ENCODE measurements at regions not wholly inside any gene's neighbourhood (a gene's known extent, or its start where the extent isn't known, plus 50 kb on each side); places are given as distances from the start of the nearest gene placed in this dataset.

- Histone ChIP-seq H3K4me3 (ENCODE audit: low read depth in 1 of 2, low read length in 2 of 2) (no peak overlapping the region), H3K4me1 (ENCODE audit: control insufficient read depth in 2 of 2, insufficient read depth in 2 of 2, low read length in 1 of 2) (no peaks in the 10 kb centered on the region), H3K27ac (ENCODE audit: low read depth in 2 of 2, low read length in 1 of 2) (no peak overlapping the region), H3K27me3 (ENCODE audit: control insufficient read depth in 1 of 2, insufficient read depth in 2 of 2, low read length in 2 of 2) (no peaks in the 10 kb centered on the region), H3K36me3 (ENCODE audit: control insufficient read depth in 2 of 2, insufficient read depth in 2 of 2, low read length in 1 of 2) (no peaks in the 10 kb centered on the region), H3K9me3 (ENCODE audit: control insufficient read depth in 2 of 2, insufficient read depth in 1 of 2, low read depth in 1 of 2, low read length in 1 of 2) (no peaks in the 10 kb centered on the region)
- 93 to 96% methylated on average over 6 of the region's 6 CpGs for WGBS, 2 donors
Measured at GRCh38 chr5:40165106-40165788, 514.5 kb upstream of the PTGER4 start.

- H3K9me3 ChIP-seq (ENCODE audit: control insufficient read depth in 2 of 2, insufficient read depth in 1 of 2, low read depth in 1 of 2, low read length in 1 of 2) = no peaks in the 10 kb centered on the region
- no peak overlapping the region for H3K27ac ChIP-seq (ENCODE audit: low read depth in 2 of 2, low read length in 1 of 2)
- WGBS, 2 donors = 90 to 93% methylated on average over 7 of the region's 7 CpGs
- H3K4me1 ChIP-seq (ENCODE audit: control insufficient read depth in 2 of 2, insufficient read depth in 2 of 2, low read length in 1 of 2) = no peaks in the 10 kb centered on the region
- H3K27me3 ChIP-seq (ENCODE audit: control insufficient read depth in 1 of 2, insufficient read depth in 2 of 2, low read length in 2 of 2) = no peaks in the 10 kb centered on the region
- no peak overlapping the region for H3K4me3 ChIP-seq (ENCODE audit: low read depth in 1 of 2, low read length in 2 of 2)
- no peaks in the 10 kb centered on the region for H3K36me3 ChIP-seq (ENCODE audit: control insufficient read depth in 2 of 2, insufficient read depth in 2 of 2, low read length in 1 of 2)
Measured at GRCh38 chr5:40160435-40160834, 519.3 kb upstream of the PTGER4 start.

GRCh38 chr5:40154194-40154593 lies 525.5 kb upstream of the PTGER4 start:
- 72 to 80% methylated on average over 1 of the region's 1 CpG for WGBS, 2 donors
- Histone ChIP-seq H3K4me1 (ENCODE audit: control insufficient read depth in 2 of 2, insufficient read depth in 2 of 2, low read length in 1 of 2) (no peaks in the 10 kb centered on the region), H3K27ac (ENCODE audit: low read depth in 2 of 2, low read length in 1 of 2) (no peak overlapping the region), H3K36me3 (ENCODE audit: control insufficient read depth in 2 of 2, insufficient read depth in 2 of 2, low read length in 1 of 2) (no peaks in the 10 kb centered on the region), H3K9me3 (ENCODE audit: control insufficient read depth in 2 of 2, insufficient read depth in 1 of 2, low read depth in 1 of 2, low read length in 1 of 2) (no peaks in the 10 kb centered on the region), H3K4me3 (ENCODE audit: low read depth in 1 of 2, low read length in 2 of 2) (no peak overlapping the region), H3K27me3 (ENCODE audit: control insufficient read depth in 1 of 2, insufficient read depth in 2 of 2, low read length in 2 of 2) (no peaks in the 10 kb centered on the region)

GRCh38 chr5:40150896-40151295 lies 528.8 kb upstream of the PTGER4 start:
- Histone ChIP-seq H3K4me1 (ENCODE audit: control insufficient read depth in 2 of 2, insufficient read depth in 2 of 2, low read length in 1 of 2) (no peaks in the 10 kb centered on the region), H3K4me3 (ENCODE audit: low read depth in 1 of 2, low read length in 2 of 2) (no peak overlapping the region), H3K9me3 (ENCODE audit: control insufficient read depth in 2 of 2, insufficient read depth in 1 of 2, low read depth in 1 of 2, low read length in 1 of 2) (no peaks in the 10 kb centered on the region), H3K27ac (ENCODE audit: low read depth in 2 of 2, low read length in 1 of 2) (no peak overlapping the region), H3K36me3 (ENCODE audit: control insufficient read depth in 2 of 2, insufficient read depth in 2 of 2, low read length in 1 of 2) (no peaks in the 10 kb centered on the region), H3K27me3 (ENCODE audit: control insufficient read depth in 1 of 2, insufficient read depth in 2 of 2, low read length in 2 of 2) (no peaks in the 10 kb centered on the region)
- 25 to 27% methylated on average over 1 of the region's 1 CpG for WGBS, 2 donors

GRCh38 chr5:40141896-40142295 lies 537.8 kb upstream of the PTGER4 start:
- H3K27me3 ChIP-seq (ENCODE audit: control insufficient read depth in 1 of 2, insufficient read depth in 2 of 2, low read length in 2 of 2) = no peaks in the 10 kb centered on the region
- no peaks in the 10 kb centered on the region for H3K9me3 ChIP-seq (ENCODE audit: control insufficient read depth in 2 of 2, insufficient read depth in 1 of 2, low read depth in 1 of 2, low read length in 1 of 2)
- no peak overlapping the region for H3K27ac ChIP-seq (ENCODE audit: low read depth in 2 of 2, low read length in 1 of 2)
- H3K4me3 ChIP-seq (ENCODE audit: low read depth in 1 of 2, low read length in 2 of 2) = no peak overlapping the region
- H3K36me3 ChIP-seq (ENCODE audit: control insufficient read depth in 2 of 2, insufficient read depth in 2 of 2, low read length in 1 of 2) = no peaks in the 10 kb centered on the region
- no peaks in the 10 kb centered on the region for H3K4me1 ChIP-seq (ENCODE audit: control insufficient read depth in 2 of 2, insufficient read depth in 2 of 2, low read length in 1 of 2)

GRCh38 chr5:40141418-40141817 lies 538.3 kb upstream of the PTGER4 start:
- Histone ChIP-seq H3K27me3 (ENCODE audit: control insufficient read depth in 1 of 2, insufficient read depth in 2 of 2, low read length in 2 of 2) (no peaks in the 10 kb centered on the region), H3K27ac (ENCODE audit: low read depth in 2 of 2, low read length in 1 of 2) (no peak overlapping the region), H3K9me3 (ENCODE audit: control insufficient read depth in 2 of 2, insufficient read depth in 1 of 2, low read depth in 1 of 2, low read length in 1 of 2) (no peaks in the 10 kb centered on the region), H3K4me1 (ENCODE audit: control insufficient read depth in 2 of 2, insufficient read depth in 2 of 2, low read length in 1 of 2) (no peaks in the 10 kb centered on the region), H3K4me3 (ENCODE audit: low read depth in 1 of 2, low read length in 2 of 2) (no peak overlapping the region), H3K36me3 (ENCODE audit: control insufficient read depth in 2 of 2, insufficient read depth in 2 of 2, low read length in 1 of 2) (no peaks in the 10 kb centered on the region)
- 67 to 85% methylated on average over 3 of the region's 3 CpGs for WGBS, 2 donors

GRCh38 chr5:40137223-40137622 lies 542.5 kb upstream of the PTGER4 start:
- Histone ChIP-seq H3K36me3 (ENCODE audit: control insufficient read depth in 2 of 2, insufficient read depth in 2 of 2, low read length in 1 of 2) (no peaks in the 10 kb centered on the region), H3K9me3 (ENCODE audit: control insufficient read depth in 2 of 2, insufficient read depth in 1 of 2, low read depth in 1 of 2, low read length in 1 of 2) (no peaks in the 10 kb centered on the region), H3K4me3 (ENCODE audit: low read depth in 1 of 2, low read length in 2 of 2) (no peak overlapping the region), H3K27me3 (ENCODE audit: control insufficient read depth in 1 of 2, insufficient read depth in 2 of 2, low read length in 2 of 2) (no peaks in the 10 kb centered on the region), H3K4me1 (ENCODE audit: control insufficient read depth in 2 of 2, insufficient read depth in 2 of 2, low read length in 1 of 2) (no peaks in the 10 kb centered on the region), H3K27ac (ENCODE audit: low read depth in 2 of 2, low read length in 1 of 2) (no peak overlapping the region)
- 82 to 87% methylated on average over 1 of the region's 1 CpG for WGBS, 2 donors

GRCh38 chr5:40134883-40135520 lies 544.7 kb upstream of the PTGER4 start:
- 71 to 80% methylated on average over 3 of the region's 3 CpGs for WGBS, 2 donors
- no peaks in the 10 kb centered on the region for H3K9me3 ChIP-seq (ENCODE audit: control insufficient read depth in 2 of 2, insufficient read depth in 1 of 2, low read depth in 1 of 2, low read length in 1 of 2)
- no peak overlapping the region for H3K27ac ChIP-seq (ENCODE audit: low read depth in 2 of 2, low read length in 1 of 2)
- no peaks in the 10 kb centered on the region for H3K4me1 ChIP-seq (ENCODE audit: control insufficient read depth in 2 of 2, insufficient read depth in 2 of 2, low read length in 1 of 2)
- no peaks in the 10 kb centered on the region for H3K36me3 ChIP-seq (ENCODE audit: control insufficient read depth in 2 of 2, insufficient read depth in 2 of 2, low read length in 1 of 2)
- H3K27me3 ChIP-seq (ENCODE audit: control insufficient read depth in 1 of 2, insufficient read depth in 2 of 2, low read length in 2 of 2) = no peaks in the 10 kb centered on the region
- no peak overlapping the region for H3K4me3 ChIP-seq (ENCODE audit: low read depth in 1 of 2, low read length in 2 of 2)

- 62 to 74% methylated on average over 2 of the region's 2 CpGs for WGBS, 2 donors
- Histone ChIP-seq H3K27ac (ENCODE audit: low read depth in 2 of 2, low read length in 1 of 2) (no peak overlapping the region), H3K9me3 (ENCODE audit: control insufficient read depth in 2 of 2, insufficient read depth in 1 of 2, low read depth in 1 of 2, low read length in 1 of 2) (peaks cover 3 to 7% of the 10 kb centered on the region in 2 donors), H3K4me3 (ENCODE audit: low read depth in 1 of 2, low read length in 2 of 2) (no peak overlapping the region), H3K36me3 (ENCODE audit: control insufficient read depth in 2 of 2, insufficient read depth in 2 of 2, low read length in 1 of 2) (no peaks in the 10 kb centered on the region), H3K27me3 (ENCODE audit: control insufficient read depth in 1 of 2, insufficient read depth in 2 of 2, low read length in 2 of 2) (no peaks in the 10 kb centered on the region), H3K4me1 (ENCODE audit: control insufficient read depth in 2 of 2, insufficient read depth in 2 of 2, low read length in 1 of 2) (no peaks in the 10 kb centered on the region)
Measured at GRCh38 chr5:40124367-40124766, 555.3 kb upstream of the PTGER4 start.

- H3K27me3 ChIP-seq (ENCODE audit: control insufficient read depth in 1 of 2, insufficient read depth in 2 of 2, low read length in 2 of 2) = no peaks in the 10 kb centered on the region
- WGBS, 2 donors = 86 to 95% methylated on average over 1 of the region's 1 CpG
- no peak overlapping the region for H3K27ac ChIP-seq (ENCODE audit: low read depth in 2 of 2, low read length in 1 of 2)
- no peak overlapping the region for H3K4me3 ChIP-seq (ENCODE audit: low read depth in 1 of 2, low read length in 2 of 2)
- H3K36me3 ChIP-seq (ENCODE audit: control insufficient read depth in 2 of 2, insufficient read depth in 2 of 2, low read length in 1 of 2) = no peaks in the 10 kb centered on the region
- peaks cover 3 to 7% of the 10 kb centered on the region in 2 donors for H3K9me3 ChIP-seq (ENCODE audit: control insufficient read depth in 2 of 2, insufficient read depth in 1 of 2, low read depth in 1 of 2, low read length in 1 of 2)
- H3K4me1 ChIP-seq (ENCODE audit: control insufficient read depth in 2 of 2, insufficient read depth in 2 of 2, low read length in 1 of 2) = no peaks in the 10 kb centered on the region
Measured at GRCh38 chr5:40121236-40121635, 558.5 kb upstream of the PTGER4 start.

All from esophagus (tissue), 2 donors.